ENCODE measurements at regions not wholly inside any gene's neighbourhood (a gene's known extent, or its start where the extent isn't known, plus 50 kb on each side); places are given as distances from the start of the nearest gene placed in this dataset.

DNA sequence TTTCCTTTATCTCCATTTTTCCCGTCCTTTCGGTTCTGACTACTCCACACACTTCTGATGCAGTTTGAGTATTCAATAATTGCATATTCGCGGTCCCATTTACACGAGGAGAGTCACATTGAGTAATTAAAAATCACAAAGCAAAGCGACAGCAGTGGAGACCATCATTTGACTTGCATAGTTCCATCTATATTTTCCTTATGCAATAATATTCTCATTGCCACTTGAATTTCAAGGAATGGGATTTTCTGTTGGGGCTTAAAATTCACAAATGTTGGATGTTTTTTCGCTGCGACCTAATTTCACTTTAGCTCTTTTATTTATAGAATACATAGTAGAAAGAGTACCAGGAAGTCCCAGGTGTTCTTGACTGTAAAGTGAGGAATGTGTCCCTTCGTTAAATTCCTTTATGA is 186.8 kb downstream of the ZEB2 start:
- ChIA-PET CTCF (interaction anchor here (1.2 to 2.5 kb wide), 2 partner anchors 19 to 23 kb away, joined by 4 to 6 read pairs; no protein-coding TSS in a partner anchor), POLR2A (no interaction called here)
- TF ChIP-seq, protein P1, sequence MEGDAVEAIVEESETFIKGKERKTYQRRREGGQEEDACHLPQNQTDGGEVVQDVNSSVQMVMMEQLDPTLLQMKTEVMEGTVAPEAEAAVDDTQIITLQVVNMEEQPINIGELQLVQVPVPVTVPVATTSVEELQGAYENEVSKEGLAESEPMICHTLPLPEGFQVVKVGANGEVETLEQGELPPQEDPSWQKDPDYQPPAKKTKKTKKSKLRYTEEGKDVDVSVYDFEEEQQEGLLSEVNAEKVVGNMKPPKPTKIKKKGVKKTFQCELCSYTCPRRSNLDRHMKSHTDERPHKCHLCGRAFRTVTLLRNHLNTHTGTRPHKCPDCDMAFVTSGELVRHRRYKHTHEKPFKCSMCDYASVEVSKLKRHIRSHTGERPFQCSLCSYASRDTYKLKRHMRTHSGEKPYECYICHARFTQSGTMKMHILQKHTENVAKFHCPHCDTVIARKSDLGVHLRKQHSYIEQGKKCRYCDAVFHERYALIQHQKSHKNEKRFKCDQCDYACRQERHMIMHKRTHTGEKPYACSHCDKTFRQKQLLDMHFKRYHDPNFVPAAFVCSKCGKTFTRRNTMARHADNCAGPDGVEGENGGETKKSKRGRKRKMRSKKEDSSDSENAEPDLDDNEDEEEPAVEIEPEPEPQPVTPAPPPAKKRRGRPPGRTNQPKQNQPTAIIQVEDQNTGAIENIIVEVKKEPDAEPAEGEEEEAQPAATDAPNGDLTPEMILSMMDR (IDR thresholded peaks at IDR 0.05; ENCODE audit: control extremely low read depth, extremely low read depth, low read depth, missing control alignments): no peak
- no peak for DNase-seq (ENCODE audit: extremely low spot score)

DNA sequence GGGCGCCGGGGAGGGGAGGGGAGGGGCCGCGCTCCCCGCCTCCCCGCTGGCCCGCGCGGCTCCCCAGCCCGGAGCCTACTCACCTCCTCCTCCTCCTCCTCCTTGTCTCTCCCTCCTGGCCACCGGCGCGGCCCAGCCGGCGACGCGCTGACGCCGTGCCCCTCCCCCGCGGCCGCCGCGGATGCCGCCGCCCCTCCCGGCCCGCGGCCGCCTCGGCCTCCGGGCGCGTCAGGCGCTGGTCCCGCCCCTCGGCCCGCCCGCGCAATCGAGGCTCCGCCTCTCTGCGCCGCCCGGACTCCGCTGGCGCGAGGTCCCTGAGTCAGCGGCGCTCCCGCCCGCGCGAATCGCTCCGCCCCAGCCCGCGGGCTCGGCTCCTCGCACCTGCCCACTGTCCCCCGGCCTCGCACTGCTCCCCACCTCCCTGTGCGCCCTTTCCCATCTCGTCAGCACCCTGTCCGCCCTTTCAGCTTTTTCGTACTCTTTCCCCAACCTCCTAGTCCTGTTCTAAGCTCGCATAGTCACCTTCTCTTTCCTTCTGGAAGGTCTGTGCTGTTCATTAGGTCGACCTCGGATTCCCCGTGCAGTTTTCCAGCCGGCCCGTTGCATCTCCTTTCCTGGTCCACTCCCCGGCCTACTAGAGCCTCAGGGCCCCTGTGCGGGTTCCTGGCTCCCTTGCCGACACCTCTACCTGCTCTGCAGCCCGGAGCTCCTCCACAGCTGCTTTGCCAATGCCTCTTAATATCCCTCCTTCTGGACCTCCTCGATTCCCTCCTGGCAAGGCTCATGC is 187.4 kb downstream of the ZEB2 start:
- peak; percentile 94 for DNase-seq (ENCODE audit: extremely low spot score)
- CTCF ChIA-PET: interaction anchor here (1.2 to 2.9 kb wide), 3 partner anchors 10 to 23 kb away, joined by 4 to 9 read pairs (median 6); no protein-coding TSS in a partner anchor
- TF ChIP-seq, protein P1 (IDR thresholded peaks at IDR 0.05; ENCODE audit: control extremely low read depth, extremely low read depth, low read depth, missing control alignments): no peak
- POLR2A ChIA-PET: interaction anchor here (1.2 kb wide), 1 partner anchor 25 kb away, joined by 4 read pairs; no protein-coding TSS in a partner anchor

DNA sequence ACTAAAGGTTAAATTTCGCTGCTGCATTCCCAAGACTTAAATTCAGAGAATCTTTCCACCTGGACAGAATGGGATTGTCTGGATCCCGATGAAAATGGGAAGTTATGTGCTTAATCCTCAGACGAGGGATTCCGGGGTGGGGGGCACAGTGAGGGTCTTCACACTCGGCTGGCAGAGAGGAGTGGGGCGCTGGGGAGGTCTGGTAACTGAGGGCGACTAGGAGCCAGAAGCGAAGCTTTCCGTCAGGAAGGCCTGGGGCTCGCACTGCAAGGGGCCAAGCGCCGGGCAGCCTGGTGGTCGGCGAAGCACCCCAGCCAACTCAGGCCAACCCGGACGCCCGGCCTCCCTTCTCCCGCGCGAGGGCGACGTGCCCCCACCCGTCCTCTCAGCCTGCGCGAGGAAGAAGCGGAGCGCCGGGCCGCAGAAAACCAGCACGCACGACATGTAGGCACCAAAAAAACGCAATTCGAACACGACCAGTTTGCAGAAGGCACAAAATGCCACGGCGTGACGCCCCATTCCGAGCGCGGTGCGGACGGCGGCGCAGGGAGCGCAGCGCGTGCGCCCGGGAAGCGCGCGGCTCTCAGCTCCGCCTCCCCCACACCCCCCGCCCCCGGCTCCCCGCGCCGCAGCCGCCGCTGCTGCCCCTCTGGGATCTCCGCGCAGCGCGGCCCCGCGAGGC is 188.1 kb downstream of the ZEB2 start:
- ChIA-PET CTCF (interaction anchor here (0.8 to 2.9 kb wide), 6 partner anchors 9 to 25 kb away, joined by 3 to 9 read pairs (median 5); no protein-coding TSS in a partner anchor), POLR2A (interaction anchor here (0.6 to 1.2 kb wide), 2 partner anchors 26 to 52 kb away, joined by 4 to 5 read pairs; no protein-coding TSS in a partner anchor)
- DNase-seq (ENCODE audit: extremely low spot score): peak; percentile 58

DNA sequence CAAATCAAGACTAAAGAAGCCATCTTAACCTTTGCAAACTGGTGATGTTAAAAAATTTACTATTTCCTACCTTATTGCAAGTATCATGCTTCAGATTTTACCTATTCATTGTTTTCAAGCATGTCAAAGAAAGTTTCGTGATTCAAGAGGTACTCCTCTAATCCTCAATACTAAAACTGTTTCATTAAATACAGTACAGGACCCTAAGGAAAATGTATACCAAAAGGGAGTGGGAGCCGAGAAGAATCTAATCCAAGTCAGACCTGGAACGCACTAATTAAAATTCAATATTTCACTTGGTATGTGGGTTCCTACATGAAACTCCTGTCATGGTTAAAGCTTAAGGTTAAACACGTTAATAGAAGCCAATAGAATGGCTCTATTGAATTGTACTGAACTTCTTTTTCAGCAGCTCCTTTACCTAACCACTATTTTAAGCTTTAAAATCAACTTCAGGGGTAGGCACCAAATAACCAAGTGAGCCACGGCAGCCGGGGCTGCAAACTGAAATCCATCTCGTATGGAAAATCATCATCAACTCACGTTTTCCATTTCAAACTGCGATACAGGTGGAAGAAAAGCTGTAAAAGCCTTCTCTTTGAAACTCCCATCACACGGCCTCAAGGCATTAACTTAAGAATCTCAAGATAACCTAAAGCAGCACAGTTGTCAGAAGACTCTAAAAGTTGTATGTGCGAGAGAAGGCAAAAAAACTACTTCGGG is 188.8 kb downstream of the ZEB2 start:
- POLR2A ChIA-PET: interaction anchor here (0.6 kb wide), 1 partner anchor 52 kb away, joined by 5 read pairs; no protein-coding TSS in a partner anchor
- no peak for DNase-seq (ENCODE audit: extremely low spot score)
- CTCF ChIA-PET: interaction anchor here (0.8 to 2.9 kb wide), 4 partner anchors 9 to 26 kb away, joined by 3 to 9 read pairs (median 5); no protein-coding TSS in a partner anchor

More for the DNA sequence above, 188.1 kb downstream of the ZEB2 start:
- TF ChIP-seq, protein P1 (IDR thresholded peaks at IDR 0.05; ENCODE audit: control extremely low read depth, extremely low read depth, low read depth, missing control alignments): peak; percentile 50

DNA sequence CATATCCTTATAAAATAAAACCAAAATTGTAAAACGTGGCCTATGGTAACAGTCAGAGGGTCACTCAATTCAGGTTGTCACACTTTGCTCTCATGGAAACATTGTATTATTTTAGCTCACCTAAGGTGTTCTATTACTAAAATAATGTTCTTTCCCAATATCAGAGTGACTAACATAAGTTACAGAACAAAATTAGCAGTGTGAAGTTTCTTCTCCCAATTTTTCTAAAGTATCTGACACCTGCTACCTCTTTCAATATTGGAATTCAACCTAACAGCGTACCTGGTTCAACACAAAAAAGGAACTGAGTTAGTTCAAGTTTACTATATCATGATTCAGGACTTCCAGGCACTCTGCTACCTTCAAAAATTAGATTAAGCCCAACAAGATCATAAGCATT is 190.4 kb downstream of the ZEB2 start:
- ChIA-PET CTCF (interaction anchor here (1.1 to 2.9 kb wide), 2 partner anchors 7 to 9 kb away, joined by 3 to 9 read pairs; no protein-coding TSS in a partner anchor), POLR2A (no interaction called here)
- TF ChIP-seq, protein P1 (IDR thresholded peaks at IDR 0.05; ENCODE audit: control extremely low read depth, extremely low read depth, low read depth, missing control alignments): no peak
- no peak for DNase-seq (ENCODE audit: extremely low spot score)

More for the DNA sequence above, 188.8 kb downstream of the ZEB2 start:
- TF ChIP-seq, protein P1 (IDR thresholded peaks at IDR 0.05; ENCODE audit: control extremely low read depth, extremely low read depth, low read depth, missing control alignments): no peak

DNA sequence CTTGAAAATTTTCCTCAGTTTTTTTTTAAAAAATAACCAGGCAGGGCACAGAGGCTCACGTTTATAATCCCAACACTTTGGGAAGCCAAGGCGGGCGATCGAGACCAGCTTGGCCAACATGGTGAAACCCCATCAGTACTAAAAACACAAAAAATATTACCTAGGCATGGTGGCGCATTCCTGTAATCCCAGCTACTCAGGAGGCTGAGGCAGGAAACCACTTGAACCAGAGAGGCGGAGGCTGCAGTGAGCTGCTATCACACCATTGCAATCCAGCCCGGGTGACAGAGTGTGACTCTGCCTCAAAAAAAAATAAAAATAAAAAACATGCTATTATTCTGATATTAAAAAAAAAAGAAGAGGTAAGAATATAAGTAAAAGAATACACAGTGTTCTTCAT is 191.0 kb downstream of the ZEB2 start:
- TF ChIP-seq, protein P1 (IDR thresholded peaks at IDR 0.05; ENCODE audit: control extremely low read depth, extremely low read depth, low read depth, missing control alignments): no peak
- POLR2A ChIA-PET: no interaction called here
- DNase-seq (ENCODE audit: extremely low spot score): no peak
- CTCF ChIA-PET: interaction anchor here (1.1 kb wide), 1 partner anchor 9 kb away, joined by 3 read pairs; no protein-coding TSS in a partner anchor
